Activated T-helper 2 cell treated with anti-CD3 and anti-CD28 coated beads, Interferon-gamma antibody, Interleukin-2, Interleukin-4, amounts not matched to agents 10 μg/mL and 5 μg/mL and 100 μg/mL, durations not matched to agents 14 hours and 24 hours and 36 hours (primary cell): ENCODE measurements at regions not wholly inside any gene's neighbourhood (a gene's known extent, or its start where the extent isn't known, plus 50 kb on each side); places are given as distances from the start of the nearest gene placed in this dataset.
A peak's percentile ranks its signal among the peaks of the same experiment; 100 is the strongest.

ENCODE experiments used
- DNase-seq: peaks from one replicate; pipeline ENCODE4 v3.0.0; 2021; ENCODE audit warnings: low spot score
- H3K27ac Mint-ChIP-seq: one replicate; pipeline ENCODE4 v1.8.0; 2021; ENCODE audit warnings: mixed read lengths
- H3K27me3 Mint-ChIP-seq: one replicate; pipeline ENCODE4 v1.8.0; 2021; ENCODE audit warnings: low read depth, mixed read lengths
- H3K36me3 Mint-ChIP-seq: one replicate; pipeline ENCODE4 v1.8.0; 2021; ENCODE audit warnings: low read depth, mixed read lengths
- H3K4me1 Mint-ChIP-seq: one replicate; pipeline ENCODE4 v1.8.0; 2021; ENCODE audit warnings: low read depth, mixed read lengths
- H3K4me3 Mint-ChIP-seq: one replicate; pipeline ENCODE4 v1.8.0; 2021; ENCODE audit warnings: low read depth, mild to moderate bottlenecking, moderate library complexity, mixed read lengths
- H3K9me3 Mint-ChIP-seq: one replicate; pipeline ENCODE4 v1.8.0; 2021; ENCODE audit warnings: mixed read lengths
- intact Hi-C: fragments of 100-400 bp; cut with micrococcal nuclease; formaldehyde crosslinking; loops from one replicate; pipeline ENCODE4 v1.15.1; 2023

- Mint-ChIP-seq H3K27ac (no peak overlapping the region), H3K4me3 (no peak overlapping the region), H3K27me3 (peaks cover 49% of the 10 kb centered on the region), H3K9me3 (peaks cover 4% of the 10 kb centered on the region), H3K4me1 (peaks cover 35% of the 10 kb centered on the region), H3K36me3 (peaks cover 4% of the 10 kb centered on the region)
- intact Hi-C loops = no loop called here
- no peak for DNase-seq
Observed at GRCh38 chr3:46107682-46108081, 80.4 kb upstream of the XCR1 start.

GRCh38 chr3:46105306-46105919, 78.1 kb upstream of the XCR1 start:
- Mint-ChIP-seq H3K9me3 (peaks cover 20% of the 10 kb centered on the region), H3K27me3 (peaks cover 49% of the 10 kb centered on the region), H3K36me3 (peaks cover 10% of the 10 kb centered on the region), H3K4me1 (peaks cover 26% of the 10 kb centered on the region), H3K27ac (no peak overlapping the region), H3K4me3 (no peak overlapping the region)
- no peak for DNase-seq
- intact Hi-C loops = no loop called here

GRCh38 chr3:46104706-46105105, 77.4 kb upstream of the XCR1 start:
- Mint-ChIP-seq H3K27ac (no peak overlapping the region), H3K9me3 (peaks cover 20% of the 10 kb centered on the region), H3K36me3 (peaks cover 10% of the 10 kb centered on the region), H3K4me1 (peaks cover 25% of the 10 kb centered on the region), H3K4me3 (no peak overlapping the region), H3K27me3 (peaks cover 51% of the 10 kb centered on the region)
- no peak for DNase-seq
- intact Hi-C loops = no loop called here

GRCh38 chr3:46102780-46103130, 75.5 kb upstream of the XCR1 start:
- H3K4me3 Mint-ChIP-seq = no peak overlapping the region
- no peak overlapping the region for H3K27ac Mint-ChIP-seq
- peaks cover 22% of the 10 kb centered on the region for H3K9me3 Mint-ChIP-seq
- DNase-seq = no peak
- peaks cover 43% of the 10 kb centered on the region for H3K27me3 Mint-ChIP-seq
- intact Hi-C loops = no loop called here
- H3K4me1 Mint-ChIP-seq = peaks cover 29% of the 10 kb centered on the region
- peaks cover 13% of the 10 kb centered on the region for H3K36me3 Mint-ChIP-seq

- Mint-ChIP-seq H3K27me3 (peaks cover 38% of the 10 kb centered on the region), H3K36me3 (peaks cover 13% of the 10 kb centered on the region), H3K4me3 (no peak overlapping the region), H3K27ac (no peak overlapping the region), H3K4me1 (peaks cover 34% of the 10 kb centered on the region), H3K9me3 (peaks cover 22% of the 10 kb centered on the region)
- intact Hi-C loops = no loop called here
- no peak for DNase-seq
Observed at GRCh38 chr3:46102059-46102779, 74.9 kb upstream of the XCR1 start.

- peaks cover 42% of the 10 kb centered on the region for H3K4me1 Mint-ChIP-seq
Observed at GRCh38 chr3:46100812-46101211, 73.5 kb upstream of the XCR1 start.

DNA sequence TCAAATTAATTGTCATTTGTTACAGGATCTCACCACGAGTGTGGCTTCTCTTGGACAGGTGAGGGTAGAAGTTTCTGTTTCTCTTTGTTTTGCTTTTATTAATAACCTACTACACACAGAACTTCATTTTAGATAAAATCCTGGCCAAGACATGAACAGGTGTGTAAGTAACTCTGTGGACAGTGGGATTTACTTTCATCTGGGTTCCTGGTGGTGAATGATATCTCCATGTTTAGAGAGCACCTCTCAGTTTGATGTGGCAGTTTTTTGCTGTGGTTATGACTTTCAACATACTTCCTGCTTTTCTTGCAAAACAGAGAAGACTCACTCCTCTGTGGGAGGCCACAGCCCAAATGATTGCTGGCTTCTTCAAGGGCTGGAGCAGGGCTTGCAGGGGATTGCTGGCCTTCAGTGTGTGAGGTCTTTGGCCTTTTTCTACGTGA, 71.1 kb upstream of the XCR1 start:
- intact Hi-C loops = loop anchor here (1.0 to 10.0 kb wide), 6 partner anchors 8 to 874 kb away; partner anchors contain the start of genes CCR1 and TMEM158
- peaks cover 13% of the 10 kb centered on the region for H3K36me3 Mint-ChIP-seq

More at GRCh38 chr3:46100812-46101211, 73.5 kb upstream of the XCR1 start:
- intact Hi-C loops = no loop called here
- H3K36me3 Mint-ChIP-seq = peaks cover 13% of the 10 kb centered on the region
- peaks cover 22% of the 10 kb centered on the region for H3K9me3 Mint-ChIP-seq
- H3K4me3 Mint-ChIP-seq = no peak overlapping the region
- H3K27ac Mint-ChIP-seq = no peak overlapping the region
- DNase-seq = no peak
- peaks cover 30% of the 10 kb centered on the region for H3K27me3 Mint-ChIP-seq

DNA sequence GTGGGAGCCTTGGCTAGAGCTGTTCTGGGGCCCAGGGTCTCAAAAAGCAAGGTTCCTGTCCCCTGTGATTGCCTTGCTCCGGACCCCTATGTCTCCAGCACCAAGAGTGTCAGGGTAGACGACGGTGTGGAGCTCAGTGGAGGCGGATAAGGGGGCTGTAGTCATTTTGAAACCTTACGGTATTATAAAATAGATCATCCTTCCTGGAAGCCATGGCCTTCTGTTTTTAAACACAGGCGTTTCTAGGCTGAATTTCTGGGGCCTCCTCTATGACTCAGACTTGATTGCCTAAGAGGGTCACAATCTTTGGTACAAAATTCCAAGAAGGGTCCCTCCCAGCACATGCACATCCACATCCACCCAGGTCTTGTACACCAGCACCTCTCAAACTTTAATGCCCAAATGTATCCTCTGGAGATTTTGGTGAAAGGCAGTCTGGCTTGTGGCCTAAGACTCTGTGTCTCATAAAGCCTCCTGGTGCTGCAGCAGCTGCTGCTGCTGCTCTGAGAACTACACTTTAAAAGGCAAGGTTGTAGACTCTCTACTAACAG, 70.5 kb upstream of the XCR1 start:
- peak overlapping the region; percentile 91 for H3K27ac Mint-ChIP-seq
- peaks cover 47% of the 10 kb centered on the region for H3K4me1 Mint-ChIP-seq
- H3K36me3 Mint-ChIP-seq = peaks cover 13% of the 10 kb centered on the region
- intact Hi-C loops = loop anchor here (1.0 to 10.0 kb wide), 7 partner anchors 7 to 873 kb away; partner anchors contain the start of genes CCR1 and TMEM158
- peak; percentile 41 for DNase-seq
- peaks cover 22% of the 10 kb centered on the region for H3K9me3 Mint-ChIP-seq
- H3K4me3 Mint-ChIP-seq = no peak overlapping the region
- peaks cover 32% of the 10 kb centered on the region for H3K27me3 Mint-ChIP-seq

More for the DNA sequence above, 71.1 kb upstream of the XCR1 start:
- Mint-ChIP-seq H3K27me3 (peaks cover 27% of the 10 kb centered on the region), H3K9me3 (peaks cover 22% of the 10 kb centered on the region), H3K27ac (peak overlapping the region; percentile 91), H3K4me3 (peak overlapping the region; percentile 55), H3K4me1 (peaks cover 43% of the 10 kb centered on the region)
- DNase-seq = peak; percentile 60

GRCh38 chr3:46096781-46097180, 69.5 kb upstream of the XCR1 start:
- Mint-ChIP-seq H3K36me3 (peaks cover 9% of the 10 kb centered on the region), H3K4me1 (peaks cover 54% of the 10 kb centered on the region), H3K9me3 (peaks cover 15% of the 10 kb centered on the region), H3K27ac (peak overlapping the region; percentile 43), H3K27me3 (peaks cover 36% of the 10 kb centered on the region), H3K4me3 (no peak overlapping the region)
- intact Hi-C loops = loop anchor here (2.0 to 10.0 kb wide), 2 partner anchors 344 to 872 kb away; partner anchors contain the start of gene TMEM158
- DNase-seq = no peak

GRCh38 chr3:46096336-46096735, 69.1 kb upstream of the XCR1 start:
- H3K9me3 Mint-ChIP-seq = peaks cover 10% of the 10 kb centered on the region
- H3K36me3 Mint-ChIP-seq = peaks cover 6% of the 10 kb centered on the region
- no peak overlapping the region for H3K27ac Mint-ChIP-seq
- H3K4me3 Mint-ChIP-seq = no peak overlapping the region
- peaks cover 38% of the 10 kb centered on the region for H3K27me3 Mint-ChIP-seq
- peaks cover 56% of the 10 kb centered on the region for H3K4me1 Mint-ChIP-seq
- intact Hi-C loops = loop anchor here (2.0 to 10.0 kb wide), 2 partner anchors 344 to 872 kb away; partner anchors contain the start of gene TMEM158
- no peak for DNase-seq

DNA sequence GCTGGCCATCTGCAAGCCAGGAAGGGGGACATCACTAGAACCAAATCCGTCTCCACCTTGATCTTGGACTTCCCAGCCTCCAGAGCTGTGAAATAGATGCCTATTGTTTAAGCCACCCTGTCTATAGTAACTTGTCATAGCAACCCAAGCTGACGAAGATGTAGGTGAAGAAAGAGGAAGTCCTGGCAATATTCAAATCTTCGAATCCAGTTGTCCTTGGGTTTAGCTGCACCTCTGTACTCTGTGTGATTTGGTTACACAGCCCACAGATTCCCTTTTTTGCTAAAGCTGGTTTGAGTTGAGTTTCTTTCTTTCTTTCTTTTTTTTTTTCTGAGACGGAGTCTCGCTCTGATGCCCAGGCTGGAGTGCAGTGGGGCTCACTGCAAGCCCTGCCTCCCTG, 68.0 kb upstream of the XCR1 start:
- no peak overlapping the region for H3K4me3 Mint-ChIP-seq
- H3K36me3 Mint-ChIP-seq = peaks cover 3% of the 10 kb centered on the region
- H3K27ac Mint-ChIP-seq = no peak overlapping the region
- H3K4me1 Mint-ChIP-seq = peaks cover 55% of the 10 kb centered on the region
- peaks cover 37% of the 10 kb centered on the region for H3K27me3 Mint-ChIP-seq
- no peak for DNase-seq
- H3K9me3 Mint-ChIP-seq = peaks cover 3% of the 10 kb centered on the region
- intact Hi-C loops = loop anchor here (10.0 kb wide), 1 partner anchor 871 kb away; the partner anchor contains the start of gene TMEM158

DNA sequence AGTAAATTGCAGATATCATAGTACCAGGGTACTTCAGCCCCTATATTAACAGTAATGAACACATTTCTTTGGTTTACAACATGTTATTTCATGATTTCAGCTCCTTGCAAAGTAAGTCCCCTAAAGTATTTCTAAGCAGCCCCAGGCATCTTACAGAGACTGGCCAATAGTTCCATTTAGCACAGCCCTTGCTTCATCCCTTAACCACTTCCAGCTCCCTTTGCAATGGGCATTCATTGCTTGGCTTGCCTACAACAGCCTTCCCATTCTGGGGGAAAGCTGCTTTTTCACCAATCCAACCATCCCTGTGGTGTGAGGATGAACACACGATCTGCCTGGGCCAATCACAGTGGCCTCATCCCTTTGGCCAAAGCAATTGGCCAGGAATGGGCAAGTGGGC, 67.2 kb upstream of the XCR1 start:
- intact Hi-C loops = loop anchor here (10.0 kb wide), 1 partner anchor 870 kb away; the partner anchor contains the start of gene TMEM158
- H3K4me1 Mint-ChIP-seq = peaks cover 60% of the 10 kb centered on the region
- H3K27me3 Mint-ChIP-seq = peaks cover 38% of the 10 kb centered on the region
- no peak overlapping the region for H3K4me3 Mint-ChIP-seq
- H3K27ac Mint-ChIP-seq = no peak overlapping the region
- peaks cover 3% of the 10 kb centered on the region for H3K9me3 Mint-ChIP-seq
- no peak for DNase-seq
- H3K36me3 Mint-ChIP-seq = peaks cover 3% of the 10 kb centered on the region
